GM12892 (cell line): ENCODE measurements at regions not wholly inside any gene's neighbourhood (a gene's known extent, or its start where the extent isn't known, plus 50 kb on each side); places are given as distances from the start of the nearest gene placed in this dataset.

Experiments used
- DNase-seq: peaks from one replicate; pipeline ENCODE4 v3.0.0; 2011; ENCODE audit not compliant: insufficient read length
- FAIRE-seq: peaks from 2 replicates; lab custom pipeline; 2011; peaks lifted over from hg19 to GRCh38; lab: Jason Lieb, UNC
- POLR2A ChIP-seq: IDR thresholded peaks from 2 replicates; pipeline ENCODE4 v1.6.1; 2011; ENCODE audit warnings: low read depth, low read length, control low read depth
- POLR2AphosphoS5 ChIP-seq: IDR thresholded peaks from 2 replicates; pipeline ENCODE4 v1.6.1; 2011; ENCODE audit warnings: low read depth, low read length, control low read depth
- TAF1 ChIP-seq: IDR thresholded peaks from 2 replicates; pipeline ENCODE4 v1.6.1; 2011; ENCODE audit warnings: low read depth, mild to moderate bottlenecking, control low read depth, low read length, borderline replicate concordance

DNA sequence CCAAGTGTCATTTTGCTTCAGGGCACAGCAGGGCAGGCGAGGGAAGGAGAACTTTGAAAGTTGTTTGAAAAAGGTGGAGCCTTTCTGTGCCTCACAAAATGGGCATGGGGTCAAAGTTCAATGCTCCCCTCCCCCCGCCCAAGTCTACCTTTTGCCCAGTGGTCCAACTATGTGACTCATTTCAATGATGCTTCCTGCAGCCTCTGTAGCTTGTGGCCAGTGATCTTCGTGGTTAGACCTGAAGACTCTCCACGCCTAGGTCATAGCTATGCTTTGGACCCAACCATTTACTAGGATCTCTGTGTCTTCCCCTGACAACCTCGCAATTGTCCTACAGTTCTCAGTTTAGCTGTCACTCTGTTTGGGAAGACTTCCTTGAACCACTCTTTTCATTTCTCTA is 280.3 kb upstream of the GJB5 start:
- DNase-seq = no peak
- no peak for FAIRE-seq
- TF ChIP-seq POLR2A = no peak
- no peak for TF ChIP-seq TAF1
- no peak for TF ChIP-seq POLR2AphosphoS5

DNA sequence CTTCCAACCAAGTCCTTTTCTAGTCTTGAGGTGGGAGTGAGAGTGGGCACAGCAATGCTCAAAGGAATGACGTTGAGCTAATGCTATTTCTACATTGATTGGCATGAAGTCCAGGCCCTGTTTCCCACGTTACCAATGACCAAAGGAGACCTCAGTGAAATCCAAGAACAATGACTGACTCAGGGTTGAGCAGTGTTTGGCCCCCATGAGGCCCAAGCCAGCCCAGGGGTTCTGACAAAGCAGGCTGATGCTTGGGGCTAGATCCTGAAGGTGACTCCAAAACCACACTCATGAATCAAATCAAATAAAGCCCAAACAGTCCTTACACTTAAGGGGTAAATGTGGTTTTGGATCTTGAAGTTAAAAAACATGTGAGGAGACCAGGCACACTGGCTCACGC is 278.5 kb upstream of the GJB5 start:
- TF ChIP-seq POLR2AphosphoS5 (no peak), POLR2A (no peak), TAF1 (no peak)
- FAIRE-seq = no peak
- no peak for DNase-seq

DNA sequence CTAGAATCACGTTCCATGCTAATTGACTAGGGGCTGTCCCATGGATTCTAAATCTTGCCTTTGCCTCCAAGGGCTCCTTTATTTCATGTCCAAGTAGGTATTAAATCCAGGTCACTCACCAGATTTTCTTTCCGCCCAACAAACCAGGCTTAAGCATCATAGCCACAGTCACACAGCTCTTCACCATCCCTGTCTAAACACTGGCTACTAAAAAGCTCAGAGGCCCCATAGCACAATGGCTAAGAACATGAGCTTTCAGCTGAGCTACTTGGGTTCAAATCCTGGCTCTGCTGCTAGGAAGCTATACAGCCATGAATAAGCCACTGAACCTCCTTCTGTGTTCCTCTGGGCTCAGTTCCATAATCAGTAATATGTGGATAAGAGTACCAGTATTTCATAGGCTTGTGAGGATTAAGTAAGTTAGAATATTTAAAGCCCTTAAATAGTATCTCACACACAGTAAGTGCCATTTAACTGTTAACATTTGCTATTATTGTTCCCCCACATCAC is 277.2 kb upstream of the GJB5 start:
- TF ChIP-seq POLR2A (no peak), TAF1 (no peak), POLR2AphosphoS5 (no peak)
- FAIRE-seq = no peak
- DNase-seq = no peak

DNA sequence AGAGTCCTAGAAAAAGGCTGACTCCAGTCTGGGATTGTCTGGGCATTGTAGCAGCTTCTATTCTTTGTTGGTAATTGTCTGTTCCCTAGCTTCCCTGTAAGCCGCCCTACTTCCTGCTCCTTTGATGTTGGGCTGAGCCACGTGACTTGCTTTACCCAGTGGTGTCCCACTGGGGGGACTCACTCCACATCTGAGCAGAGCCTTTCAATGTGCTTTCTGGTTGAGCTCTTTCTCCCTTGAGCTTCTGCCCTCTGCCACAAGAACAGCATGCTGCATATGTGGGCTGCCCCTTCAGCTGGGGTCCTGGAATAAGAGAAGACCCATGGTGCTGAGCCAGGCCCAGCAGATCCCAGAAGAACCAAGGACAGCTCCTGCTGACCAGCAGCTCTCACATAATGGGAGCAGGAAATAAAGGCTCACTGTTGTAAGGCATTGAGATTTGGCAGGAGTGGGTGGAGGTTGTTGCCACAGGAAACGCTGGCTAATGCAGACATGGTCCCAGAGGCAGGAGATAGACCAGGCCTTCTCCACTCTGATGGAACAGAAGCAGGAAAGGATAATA is 276.3 kb upstream of the GJB5 start:
- FAIRE-seq (no peak), DNase-seq (no peak)

DNA sequence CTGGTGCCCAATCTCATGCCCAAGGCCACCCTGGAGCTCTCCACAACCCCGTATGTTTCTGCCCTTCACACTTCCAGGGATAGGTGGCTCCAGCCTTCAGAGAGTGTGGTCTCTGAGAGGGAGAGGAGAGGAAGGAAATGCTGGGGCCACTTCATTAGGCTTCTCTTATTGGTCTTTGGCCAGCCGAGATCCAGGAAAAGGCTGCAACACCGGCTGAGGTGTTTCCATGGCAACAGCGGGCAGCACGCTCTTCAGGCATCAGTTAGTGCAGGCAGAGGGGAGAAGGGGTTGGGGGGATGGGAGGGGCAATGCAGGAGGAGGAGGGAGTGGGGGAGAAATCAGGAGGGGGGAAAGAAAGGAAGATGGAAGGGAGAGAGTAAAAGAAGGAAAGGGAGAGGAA is 275.1 kb upstream of the GJB5 start:
- TF ChIP-seq POLR2AphosphoS5 (no peak), TAF1 (no peak), POLR2A (no peak)
- no peak for FAIRE-seq

More for the DNA sequence above, 276.3 kb upstream of the GJB5 start:
- TF ChIP-seq POLR2A = no peak
- no peak for TF ChIP-seq TAF1
- TF ChIP-seq POLR2AphosphoS5 = no peak

DNA sequence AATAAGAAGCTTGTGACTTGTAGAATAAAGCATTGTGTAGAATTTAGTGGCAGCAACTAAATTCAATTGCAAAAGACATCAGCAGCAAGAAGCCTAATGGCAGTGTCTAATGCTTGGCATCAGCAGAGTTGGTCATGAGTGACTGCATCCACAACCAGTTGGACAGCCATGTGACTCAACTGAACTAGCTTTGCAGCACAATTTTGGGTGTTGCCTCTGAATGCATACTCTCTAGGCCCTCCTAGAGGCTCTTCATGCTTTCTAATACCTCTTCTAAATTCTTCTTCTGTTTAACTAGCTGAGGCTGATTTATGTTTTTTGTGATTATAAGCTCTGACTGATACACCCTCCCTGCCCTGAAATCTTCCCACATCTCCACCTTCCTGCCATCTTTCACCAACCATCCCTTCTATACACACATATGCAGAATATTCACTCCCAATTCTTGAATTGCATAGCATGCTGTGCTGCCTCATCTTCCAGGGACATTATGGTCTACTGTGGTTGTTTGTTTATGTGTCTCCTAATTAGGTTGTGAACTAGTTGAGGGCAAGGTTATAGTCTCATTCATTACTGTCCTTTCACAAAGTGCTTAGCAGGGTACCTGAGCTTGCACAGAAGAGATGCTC is 266.7 kb upstream of the GJB5 start:
- FAIRE-seq (no peak), DNase-seq (no peak)
- no peak for TF ChIP-seq TAF1
- TF ChIP-seq POLR2AphosphoS5 = no peak
- TF ChIP-seq POLR2A = no peak

More for the DNA sequence above, 275.1 kb upstream of the GJB5 start:
- DNase-seq = no peak

DNA sequence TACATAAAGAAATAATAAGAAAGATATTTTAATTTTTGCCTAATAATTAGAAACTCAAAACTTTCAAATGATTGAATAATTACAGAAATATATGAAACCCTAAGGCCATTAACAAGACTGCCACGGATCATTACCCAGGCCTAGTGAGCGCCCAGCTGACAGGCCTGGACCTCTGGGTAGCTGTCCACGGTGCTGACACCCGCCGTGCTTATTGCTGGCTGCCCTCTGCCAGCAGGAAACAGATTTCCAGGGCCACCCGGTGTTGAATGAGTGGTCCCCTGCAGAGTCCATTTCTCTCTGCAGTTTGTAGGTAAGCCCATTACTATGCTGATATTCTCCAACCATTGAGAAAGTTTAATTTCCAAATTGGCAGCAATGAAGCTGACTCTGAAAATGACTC is 254.4 kb upstream of the GJB5 start:
- DNase-seq = no peak
- no peak for FAIRE-seq
- TF ChIP-seq TAF1 = no peak
- no peak for TF ChIP-seq POLR2A
- no peak for TF ChIP-seq POLR2AphosphoS5

DNA sequence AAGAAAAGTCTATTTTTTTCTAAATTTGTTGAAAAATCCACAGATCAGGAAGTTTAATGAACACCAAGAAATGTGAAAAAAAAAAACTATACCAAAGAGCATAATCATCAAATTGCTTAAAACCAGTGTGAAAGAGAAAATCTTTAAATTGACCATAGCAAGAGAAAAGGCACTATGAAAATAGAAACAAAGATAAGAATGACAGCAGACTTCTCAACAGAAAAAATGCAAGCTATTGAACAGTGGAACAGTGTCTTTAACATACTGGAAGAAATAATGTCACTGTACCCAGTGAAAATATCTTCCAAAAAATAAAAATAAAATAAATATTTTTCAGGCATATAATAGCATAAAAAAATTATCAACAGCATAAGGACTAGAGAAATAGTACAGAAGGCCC is 243.0 kb upstream of the GJB5 start:
- no peak for DNase-seq
- no peak for FAIRE-seq

DNA sequence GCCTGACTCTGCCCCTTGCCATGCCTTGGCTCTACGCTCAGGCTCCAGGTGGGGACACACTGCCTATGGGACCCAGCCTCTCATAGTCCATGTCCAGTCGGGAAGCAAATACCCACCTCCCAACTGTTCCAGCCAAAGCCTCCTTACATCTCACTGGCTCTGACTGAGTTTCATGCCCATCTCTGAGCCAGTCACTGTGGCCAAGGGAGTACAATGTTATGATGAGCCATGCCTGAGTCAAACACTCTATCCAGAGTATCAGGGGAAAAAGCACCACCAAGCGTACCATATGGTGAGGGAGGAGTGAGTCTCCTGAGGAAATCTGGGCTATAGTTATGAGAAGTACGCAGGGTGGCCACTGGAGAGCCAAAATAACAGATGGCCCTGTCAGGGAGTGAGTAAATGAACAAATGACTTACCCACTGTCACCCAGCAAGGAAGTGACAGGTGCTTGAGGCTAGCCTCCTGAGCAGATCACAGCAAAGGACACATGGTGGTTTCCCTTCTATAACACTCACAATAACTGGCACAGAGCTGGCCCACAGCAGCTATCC is 236.6 kb upstream of the GJB5 start:
- no peak for FAIRE-seq
- no peak for DNase-seq
- TF ChIP-seq POLR2A (no peak), POLR2AphosphoS5 (no peak), TAF1 (no peak)

More for the DNA sequence above, 243.0 kb upstream of the GJB5 start:
- TF ChIP-seq TAF1 (no peak), POLR2AphosphoS5 (no peak), POLR2A (no peak)

DNA sequence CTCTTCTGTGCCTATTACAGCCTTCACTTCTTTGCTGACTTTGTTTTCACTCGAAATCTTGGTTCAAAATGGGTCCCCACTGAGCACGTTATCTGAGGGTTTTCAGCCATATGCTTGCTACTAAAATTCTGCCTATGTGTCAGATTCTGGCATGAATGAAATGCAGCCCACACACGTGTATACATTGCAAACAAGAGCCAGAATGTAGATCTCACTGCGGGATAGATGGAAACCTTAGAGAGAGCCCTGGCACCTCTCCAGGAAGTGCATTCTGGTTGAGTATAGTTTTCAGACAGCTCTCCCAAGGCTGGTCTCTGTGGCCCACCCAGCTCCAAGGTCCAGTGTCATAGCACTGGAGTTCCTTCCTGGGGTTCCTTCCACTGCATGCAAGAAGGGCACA is 234.7 kb upstream of the GJB5 start:
- FAIRE-seq (no peak), DNase-seq (no peak)
- TF ChIP-seq POLR2A (no peak), POLR2AphosphoS5 (no peak), TAF1 (no peak)

DNA sequence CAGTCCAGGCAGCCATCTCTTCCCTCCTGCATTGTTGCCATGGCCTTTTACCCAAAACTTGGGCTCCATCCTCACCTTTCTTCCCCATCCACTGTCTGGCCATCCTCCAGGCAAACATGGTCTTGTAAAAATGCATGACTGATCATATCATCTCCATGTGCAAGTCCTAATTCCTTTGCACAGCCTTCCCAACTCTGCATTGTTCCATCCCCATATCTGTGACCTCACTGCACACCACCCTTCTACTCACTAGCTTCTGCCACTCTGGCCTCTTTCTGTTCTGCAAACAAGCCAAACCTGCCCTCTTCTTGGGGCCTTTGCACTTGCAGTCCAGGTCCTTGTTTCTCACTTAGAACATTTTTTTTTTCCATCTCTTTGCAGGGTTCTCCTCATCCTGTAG is 230.1 kb upstream of the GJB5 start:
- FAIRE-seq (no peak), DNase-seq (no peak)
- TF ChIP-seq POLR2AphosphoS5 (no peak), TAF1 (no peak), POLR2A (no peak)

DNA sequence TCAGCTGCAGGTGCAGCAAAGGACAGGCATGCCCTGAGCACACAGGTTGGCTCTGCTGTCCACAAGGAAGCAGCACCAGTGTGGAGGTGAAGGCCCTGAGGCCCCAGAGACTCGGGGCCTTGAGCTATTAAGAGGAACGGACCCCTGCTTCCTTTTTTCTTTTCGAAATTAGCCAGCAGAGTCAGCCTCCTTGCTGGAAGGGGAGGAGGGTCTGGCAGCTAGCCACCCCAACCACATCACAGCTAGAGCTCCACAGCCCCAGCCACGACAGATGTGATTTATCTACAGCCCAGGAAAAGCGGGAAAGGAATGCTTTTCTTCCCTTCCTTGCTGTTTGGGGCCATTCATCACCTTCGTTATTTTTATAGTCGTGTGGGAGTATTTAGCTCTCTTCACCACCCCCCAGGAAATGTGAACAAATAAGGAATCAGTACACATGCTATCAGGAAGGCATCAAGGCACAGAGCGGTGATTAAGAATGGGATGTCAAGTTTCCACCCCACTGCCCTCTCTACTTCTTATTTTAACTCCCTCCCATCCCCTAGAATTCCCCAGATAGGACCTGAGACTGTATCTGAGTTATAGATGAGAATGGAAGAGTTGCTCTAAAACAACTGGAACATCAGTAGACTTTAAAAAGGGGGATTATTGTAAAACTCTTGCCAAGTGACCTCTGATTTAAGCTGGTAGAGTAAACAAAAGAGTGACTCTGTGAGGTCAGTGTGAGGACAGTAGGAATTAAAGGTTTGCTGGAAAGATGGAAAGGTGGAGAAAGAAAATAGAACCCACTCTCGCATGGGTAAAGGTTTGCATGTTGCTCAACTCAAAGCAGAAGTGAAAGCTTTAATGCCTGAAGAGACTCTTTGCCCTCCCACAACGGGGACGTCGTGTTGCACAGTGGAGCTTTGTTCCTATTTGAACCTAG is 224.7 kb upstream of the GJB5 start:
- FAIRE-seq = peak; percentile 97
- no peak for TF ChIP-seq POLR2AphosphoS5
- no peak for TF ChIP-seq TAF1
- no peak; the same call in 1 of the 2 replicates for TF ChIP-seq POLR2A
- no peak for DNase-seq
